ENCODE measurements at regions not wholly inside any gene's neighbourhood (a gene's known extent, or its start where the extent isn't known, plus 50 kb on each side); places are given as distances from the start of the nearest gene placed in this dataset.

- no peak for DNase-seq
These were observed 718.0 kb downstream of the EFNB2 start for GRCh38 chr13:105817498-105817897.

- no peak for DNase-seq
These were observed 718.5 kb downstream of the EFNB2 start for GRCh38 chr13:105816994-105817393.

- no peak for DNase-seq
These were observed 720.6 kb downstream of the EFNB2 start for GRCh38 chr13:105814902-105815250.

GRCh38 chr13:105814219-105814901 lies 721.1 kb downstream of the EFNB2 start:
- no peak for DNase-seq

- no peak for DNase-seq
These were observed 728.9 kb downstream of the EFNB2 start for GRCh38 chr13:105806628-105806920.

- no peak for DNase-seq
These were observed 729.4 kb downstream of the EFNB2 start for GRCh38 chr13:105805892-105806627.

- no peak for DNase-seq
These were observed 730.8 kb downstream of the EFNB2 start for GRCh38 chr13:105804561-105805190.

- no peak for DNase-seq
These were observed 736.3 kb downstream of the EFNB2 start for GRCh38 chr13:105799155-105799554.

GRCh38 chr13:105798541-105798940 lies 736.9 kb downstream of the EFNB2 start:
- no peak for DNase-seq

- DNase-seq = no peak
These were observed 739.4 kb downstream of the EFNB2 start for GRCh38 chr13:105796081-105796480.

- no peak for DNase-seq
These were observed 744.5 kb downstream of the EFNB2 start for GRCh38 chr13:105790923-105791322.

GRCh38 chr13:105788530-105788929 lies 746.9 kb downstream of the EFNB2 start:
- DNase-seq = no peak

GRCh38 chr13:105787632-105788031 lies 747.8 kb downstream of the EFNB2 start:
- no peak for DNase-seq

GRCh38 chr13:105785436-105785835 lies 750.0 kb downstream of the EFNB2 start:
- no peak for DNase-seq

GRCh38 chr13:105783261-105783660 lies 752.2 kb downstream of the EFNB2 start:
- no peak for DNase-seq

GRCh38 chr13:105778196-105778595 lies 757.3 kb downstream of the EFNB2 start:
- DNase-seq = no peak

- no peak for DNase-seq
These were observed 760.6 kb downstream of the EFNB2 start for GRCh38 chr13:105774739-105775460.

GRCh38 chr13:105773863-105774538 lies 761.5 kb downstream of the EFNB2 start:
- no peak for DNase-seq

GRCh38 chr13:105773241-105773640 lies 762.2 kb downstream of the EFNB2 start:
- no peak for DNase-seq

GRCh38 chr13:105764486-105764885 lies 771.0 kb downstream of the EFNB2 start:
- no peak for DNase-seq

- no peak for DNase-seq
These were observed 771.6 kb downstream of the EFNB2 start for GRCh38 chr13:105763851-105764250.

- DNase-seq = no peak
These were observed 773.4 kb downstream of the EFNB2 start for GRCh38 chr13:105762096-105762495.
